Erythroblast (primary cell): ENCODE measurements at regions not wholly inside any gene's neighbourhood (a gene's known extent, or its start where the extent isn't known, plus 50 kb on each side); places are given as distances from the start of the nearest gene placed in this dataset.

Source experiments
- GATA1 ChIP-seq: IDR thresholded peaks from 2 replicates; pipeline ENCODE4 v1.6.1; 2011; ENCODE audit warnings: low read depth, mild to moderate bottlenecking, control low read depth, low read length, moderate library complexity
- POLR2A ChIP-seq: IDR thresholded peaks from 2 replicates; pipeline ENCODE4 v1.6.1; 2011; ENCODE audit warnings: mild to moderate bottlenecking, low read length

DNA sequence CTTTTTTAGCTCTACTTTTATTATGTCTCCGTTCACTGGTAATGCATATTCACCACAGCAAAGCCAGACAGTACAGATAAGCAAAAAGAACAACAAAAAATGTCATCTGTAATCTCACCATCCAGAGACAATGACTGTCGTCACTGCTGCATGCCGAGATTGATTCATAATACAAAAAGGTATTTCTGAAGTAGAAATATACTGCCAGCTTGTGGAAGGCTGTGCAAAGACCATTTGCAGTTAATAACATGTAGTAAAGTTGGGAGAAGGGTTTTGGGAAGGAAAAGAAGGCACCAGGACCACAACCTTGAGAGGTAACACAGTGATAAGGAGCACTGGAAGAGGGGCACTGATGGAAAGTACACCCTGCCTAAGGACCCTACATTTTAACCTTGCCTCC is 223.0 kb upstream of the ZIC3 start:
- TF ChIP-seq POLR2A: no peak
- no peak for TF ChIP-seq GATA1
